Neural progenitor cell (in vitro differentiated cells): ENCODE measurements at regions not wholly inside any gene's neighbourhood (a gene's known extent, or its start where the extent isn't known, plus 50 kb on each side); places are given as distances from the start of the nearest gene placed in this dataset.

Experiments
- EZH2 ChIP-seq: fragments of 200-600 bp; sonication (generic); IDR thresholded peaks from 2 replicates; pipeline ENCODE4 v1.6.1; 2017; ENCODE audit warnings: antibody characterized with exemption, mild to moderate bottlenecking, moderate library complexity
- EZH2phosphoT487 ChIP-seq: fragments of 200-600 bp; sonication (generic); IDR thresholded peaks from 2 replicates; pipeline ENCODE4 v1.6.1; 2017; ENCODE audit warnings: antibody characterized with exemption
- TF ChIP-seq, protein P1 (sequence below): fragments of 200-600 bp; sonication (generic); IDR thresholded peaks from 2 replicates; pipeline ENCODE4 v1.5.1; 2017; ENCODE audit warnings: antibody characterized with exemption, mild to moderate bottlenecking

DNA sequence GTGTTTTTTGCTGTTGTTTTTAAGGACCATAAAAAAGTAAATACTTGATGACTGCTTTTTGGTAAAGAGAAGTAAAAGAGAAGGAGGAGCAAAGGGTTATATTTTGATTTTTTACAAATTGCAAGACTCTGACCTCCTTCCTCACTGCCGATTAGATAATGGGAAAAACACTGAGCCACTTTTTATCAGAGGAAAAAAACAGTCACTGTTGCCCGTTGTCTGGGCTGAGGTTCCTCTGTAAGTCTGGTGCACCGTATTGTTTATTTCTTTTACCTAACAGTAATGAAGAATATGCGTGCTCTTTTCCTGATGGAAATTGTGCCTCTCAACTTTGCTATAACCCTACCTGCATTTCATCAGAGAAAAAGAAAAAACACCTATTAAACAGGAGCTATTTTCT lies 178.7 kb upstream of the EMCN start:
- TF ChIP-seq, protein P1, sequence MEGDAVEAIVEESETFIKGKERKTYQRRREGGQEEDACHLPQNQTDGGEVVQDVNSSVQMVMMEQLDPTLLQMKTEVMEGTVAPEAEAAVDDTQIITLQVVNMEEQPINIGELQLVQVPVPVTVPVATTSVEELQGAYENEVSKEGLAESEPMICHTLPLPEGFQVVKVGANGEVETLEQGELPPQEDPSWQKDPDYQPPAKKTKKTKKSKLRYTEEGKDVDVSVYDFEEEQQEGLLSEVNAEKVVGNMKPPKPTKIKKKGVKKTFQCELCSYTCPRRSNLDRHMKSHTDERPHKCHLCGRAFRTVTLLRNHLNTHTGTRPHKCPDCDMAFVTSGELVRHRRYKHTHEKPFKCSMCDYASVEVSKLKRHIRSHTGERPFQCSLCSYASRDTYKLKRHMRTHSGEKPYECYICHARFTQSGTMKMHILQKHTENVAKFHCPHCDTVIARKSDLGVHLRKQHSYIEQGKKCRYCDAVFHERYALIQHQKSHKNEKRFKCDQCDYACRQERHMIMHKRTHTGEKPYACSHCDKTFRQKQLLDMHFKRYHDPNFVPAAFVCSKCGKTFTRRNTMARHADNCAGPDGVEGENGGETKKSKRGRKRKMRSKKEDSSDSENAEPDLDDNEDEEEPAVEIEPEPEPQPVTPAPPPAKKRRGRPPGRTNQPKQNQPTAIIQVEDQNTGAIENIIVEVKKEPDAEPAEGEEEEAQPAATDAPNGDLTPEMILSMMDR, result no peak
- TF ChIP-seq EZH2 (no peak), EZH2phosphoT487 (no peak)
